Activated naive CD8-positive, alpha-beta T cell treated with anti-CD3 and anti-CD28 coated beads, Interleukin-2, amount 10 ng/mL, durations not matched to agents 7 days and 5 days (primary cell): ENCODE measurements at regions not wholly inside any gene's neighbourhood (a gene's known extent, or its start where the extent isn't known, plus 50 kb on each side); places are given as distances from the start of the nearest gene placed in this dataset.
A peak's percentile ranks its signal among the peaks of the same experiment; 100 is the strongest.
"Not testable (repeated sequence)": the region's sequence is repeated elsewhere in the genome, so short reads cannot be mapped to it uniquely, and the experiment has no call there.

Experiments used
- ATAC-seq: fragments of 150-1000 bp; cut with Tn5 transposase; one replicate; pipeline ENCODE4 v1.10.0; 2021; ENCODE audit warnings: low read depth, moderate library complexity
- POLR2A ChIA-PET: fragments of 350-600 bp; sonication (Branson Sonifier 250); formaldehyde crosslinking; loops from one replicate; lab custom pipeline; 2021; ENCODE audit warnings: antibody characterized with exemption; lab: Charles Lee
- DNase-seq: peaks from one replicate; pipeline ENCODE4 v3.0.0; 2021
- H3K27ac Mint-ChIP-seq: one replicate; pipeline ENCODE4 v1.8.0; 2022; ENCODE audit warnings: mild to moderate bottlenecking, mixed read lengths
- H3K27me3 Mint-ChIP-seq: one replicate; pipeline ENCODE4 v1.8.0; 2022; ENCODE audit warnings: mild to moderate bottlenecking, moderate library complexity, mixed read lengths
- H3K36me3 Mint-ChIP-seq: one replicate; pipeline ENCODE4 v1.8.0; 2021; ENCODE audit warnings: mild to moderate bottlenecking, mixed read lengths
- H3K4me1 Mint-ChIP-seq: one replicate; pipeline ENCODE4 v1.8.0; 2021; ENCODE audit warnings: mixed read lengths
- H3K4me3 Mint-ChIP-seq: one replicate; pipeline ENCODE4 v1.8.0; 2022; ENCODE audit warnings: mild to moderate bottlenecking, moderate library complexity, mixed read lengths
- H3K9me3 Mint-ChIP-seq: one replicate; pipeline ENCODE4 v1.8.0; 2021; ENCODE audit warnings: mixed read lengths

DNA sequence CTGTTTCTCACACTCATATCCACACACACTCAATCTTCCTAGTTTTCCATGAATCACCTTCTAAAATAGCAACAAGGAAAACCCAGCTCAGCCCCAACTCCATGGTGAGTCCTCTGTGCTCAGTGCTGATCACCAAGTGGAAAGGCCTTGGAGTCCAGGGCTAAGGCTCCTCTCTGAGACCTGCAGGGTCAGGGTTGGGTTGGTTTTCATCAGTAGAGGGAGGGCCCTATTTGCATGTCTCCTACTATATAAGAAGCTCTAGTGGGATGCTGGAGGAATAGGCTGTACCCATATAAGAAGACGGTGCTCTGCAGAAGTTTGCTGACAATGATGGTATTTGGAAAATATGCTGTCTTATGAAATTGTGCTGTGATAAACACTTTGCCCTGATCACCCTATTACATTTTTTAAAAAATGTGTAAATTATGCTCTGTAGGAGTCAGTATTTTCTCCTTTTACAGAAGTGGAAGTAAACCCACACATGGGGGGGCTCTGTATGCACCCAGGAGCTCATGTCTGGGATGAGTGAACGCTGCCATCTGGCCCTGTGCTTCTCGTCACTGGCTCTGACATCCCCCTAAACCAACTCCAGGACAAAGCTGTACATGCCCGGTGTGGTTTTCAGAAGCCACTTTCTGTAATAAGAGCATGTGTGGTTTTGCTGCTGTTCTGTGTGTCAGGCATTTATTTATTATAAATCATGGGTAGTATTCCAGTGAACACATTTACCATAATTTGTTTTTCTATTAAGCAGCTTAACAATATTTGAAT lies 536.3 kb downstream of the TMEM121 start:
- H3K4me1 Mint-ChIP-seq = peaks cover 12% of the 10 kb centered on the region
- H3K27ac Mint-ChIP-seq = no peak overlapping the region
- DNase-seq = no peak
- H3K4me3 Mint-ChIP-seq = no peak overlapping the region
- peaks cover 63% of the 10 kb centered on the region for H3K27me3 Mint-ChIP-seq
- H3K36me3 Mint-ChIP-seq = no peaks in the 10 kb centered on the region
- no peak for ATAC-seq
- no peaks in the 10 kb centered on the region for H3K9me3 Mint-ChIP-seq
- POLR2A ChIA-PET = no interaction called here

DNA sequence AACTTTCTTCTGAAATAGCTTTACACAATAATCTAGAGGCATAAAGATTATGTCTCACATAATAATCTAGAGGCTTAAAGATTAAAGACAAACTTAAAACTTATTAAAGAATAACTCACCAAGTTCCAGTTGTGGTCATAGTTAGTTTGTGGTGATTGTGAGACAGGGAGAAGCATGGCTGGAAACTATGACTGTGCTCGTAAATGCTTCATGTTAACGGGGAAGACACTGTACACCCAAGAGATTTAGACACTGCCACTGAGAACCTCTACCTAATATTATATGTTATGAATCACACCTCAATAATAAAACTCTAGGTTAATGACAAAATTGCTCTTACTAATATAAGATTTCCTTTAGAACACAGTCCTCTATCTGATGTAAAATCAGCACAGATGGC lies 541.6 kb downstream of the TMEM121 start:
- H3K36me3 Mint-ChIP-seq = no peaks in the 10 kb centered on the region
- POLR2A ChIA-PET = no interaction called here
- ATAC-seq (no peak), DNase-seq (no peak)
- H3K9me3 Mint-ChIP-seq = no peaks in the 10 kb centered on the region
- H3K27me3 Mint-ChIP-seq = peaks cover 62% of the 10 kb centered on the region
- H3K4me3 Mint-ChIP-seq = no peak overlapping the region
- peaks cover 3% of the 10 kb centered on the region for H3K4me1 Mint-ChIP-seq
- H3K27ac Mint-ChIP-seq = no peak overlapping the region

DNA sequence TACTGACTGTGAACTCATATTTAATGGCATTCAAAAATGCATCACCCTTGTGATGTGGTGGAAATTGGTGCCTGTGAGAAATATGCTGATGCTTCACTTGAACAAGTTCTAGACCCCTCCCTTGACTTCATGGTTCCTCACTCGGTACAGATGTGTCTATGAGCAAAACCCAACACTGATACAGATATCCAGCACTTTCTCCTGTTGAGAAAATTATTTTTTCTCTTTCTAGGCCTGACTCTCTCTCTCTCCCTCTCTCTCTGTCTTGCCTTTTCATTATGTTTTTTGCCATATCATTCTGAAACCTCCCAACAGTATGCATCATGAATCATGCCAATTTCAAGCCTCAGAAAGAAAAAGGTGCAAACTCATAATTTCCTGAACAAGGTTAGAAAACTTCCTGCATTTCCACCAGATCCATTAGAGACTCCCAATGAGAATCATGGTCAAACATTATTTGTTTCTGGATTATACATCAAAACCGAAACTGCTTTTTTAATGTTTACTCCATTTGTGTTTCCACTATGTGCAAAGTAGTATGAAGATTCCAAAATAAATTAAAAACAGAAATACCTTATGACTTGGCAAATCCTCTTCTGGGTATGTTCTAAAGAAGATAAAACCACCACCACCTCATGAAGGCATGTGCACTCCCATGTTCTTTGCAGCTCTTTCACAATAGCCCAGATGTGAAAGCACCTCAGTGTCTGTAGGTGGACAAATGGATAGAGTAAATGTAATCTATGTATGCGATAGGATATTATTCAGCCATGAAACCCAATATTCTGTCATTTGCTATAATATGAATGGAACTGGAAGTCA lies 543.6 kb downstream of the TMEM121 start:
- POLR2A ChIA-PET = no interaction called here
- Mint-ChIP-seq H3K4me1 (peaks cover 3% of the 10 kb centered on the region), H3K27ac (no peak overlapping the region), H3K36me3 (no peaks in the 10 kb centered on the region), H3K27me3 (peaks cover 53% of the 10 kb centered on the region), H3K4me3 (no peak overlapping the region), H3K9me3 (peaks cover under 1% of the 10 kb centered on the region)
- no peak for DNase-seq
- ATAC-seq = no peak

DNA sequence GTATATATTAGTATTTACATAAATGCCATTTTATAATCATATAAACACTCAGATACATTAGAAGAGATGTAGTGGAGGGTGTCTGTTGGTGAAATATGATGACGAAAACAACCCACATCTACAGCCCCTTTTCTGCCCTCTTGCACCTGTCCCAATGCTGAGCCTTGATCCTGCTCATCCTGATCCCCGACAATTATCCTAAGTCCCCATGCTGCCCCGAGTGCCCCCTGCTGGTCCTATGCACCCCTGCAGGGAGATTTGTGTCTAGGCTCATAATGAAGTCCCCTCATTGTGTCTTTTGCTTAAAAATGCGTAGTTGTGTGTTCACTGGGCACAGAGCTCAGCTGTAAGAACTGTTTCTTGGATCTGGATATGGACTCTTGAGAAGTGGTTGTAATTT lies 554.5 kb downstream of the TMEM121 start:
- POLR2A ChIA-PET = no interaction called here
- Mint-ChIP-seq H3K9me3 (peaks cover 4% of the 10 kb centered on the region), H3K36me3 (peaks cover 2% of the 10 kb centered on the region), H3K27me3 (peaks cover 67% of the 10 kb centered on the region), H3K27ac (no peak overlapping the region), H3K4me3 (no peak overlapping the region), H3K4me1 (peaks cover under 1% of the 10 kb centered on the region)
- DNase-seq = no peak
- no peak for ATAC-seq

DNA sequence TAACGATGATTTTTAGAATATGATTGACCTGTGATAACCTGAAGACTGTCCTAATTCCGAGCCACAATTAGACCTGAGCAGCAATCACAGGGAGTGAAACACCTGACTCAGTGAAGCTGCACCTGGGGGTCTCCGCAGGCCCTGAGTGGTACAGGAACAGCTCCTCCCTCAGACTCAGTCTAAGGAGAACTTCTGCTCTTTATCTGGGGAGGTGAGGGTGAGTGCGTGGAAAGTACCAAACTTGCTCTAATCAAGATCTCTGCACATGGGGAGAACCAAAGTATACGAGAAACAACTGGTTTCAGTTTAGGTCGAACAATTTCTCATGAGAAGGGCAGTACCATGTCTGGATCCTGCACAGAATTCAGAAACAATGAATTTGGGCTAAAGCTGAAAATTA lies 555.3 kb downstream of the TMEM121 start:
- H3K9me3 Mint-ChIP-seq, H3K36me3 Mint-ChIP-seq, ATAC-seq, H3K27ac Mint-ChIP-seq, DNase-seq, H3K4me1 Mint-ChIP-seq, POLR2A ChIA-PET, H3K4me3 Mint-ChIP-seq: not testable (repeated sequence)
- H3K27me3 Mint-ChIP-seq = peaks cover 63% of the 10 kb centered on the region

DNA sequence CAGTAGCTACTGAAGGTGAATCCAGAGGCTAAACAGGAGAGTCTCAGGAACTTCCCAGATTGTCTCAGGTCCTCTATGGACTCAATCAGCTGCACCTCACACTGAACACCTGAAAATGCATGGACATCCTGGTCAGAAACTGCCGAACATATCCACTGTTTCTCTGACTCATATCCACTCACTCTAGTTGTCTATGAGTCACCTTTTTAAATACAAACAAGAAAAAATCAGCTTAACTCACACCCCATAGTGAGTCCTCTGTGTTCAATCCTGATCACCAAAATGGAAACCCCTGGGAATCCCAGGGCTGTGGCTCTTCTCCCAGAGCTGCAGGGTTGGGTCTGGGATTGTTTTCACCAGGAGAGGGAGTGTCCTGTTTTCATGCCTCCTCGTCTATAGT lies 556.7 kb downstream of the TMEM121 start:
- H3K27ac Mint-ChIP-seq = no peak overlapping the region
- POLR2A ChIA-PET = no interaction called here
- no peaks in the 10 kb centered on the region for H3K36me3 Mint-ChIP-seq
- peaks cover 20% of the 10 kb centered on the region for H3K4me1 Mint-ChIP-seq
- H3K4me3 Mint-ChIP-seq = no peak overlapping the region
- H3K9me3 Mint-ChIP-seq = no peaks in the 10 kb centered on the region
- ATAC-seq = no peak
- no peak for DNase-seq
- H3K27me3 Mint-ChIP-seq = peaks cover 56% of the 10 kb centered on the region

DNA sequence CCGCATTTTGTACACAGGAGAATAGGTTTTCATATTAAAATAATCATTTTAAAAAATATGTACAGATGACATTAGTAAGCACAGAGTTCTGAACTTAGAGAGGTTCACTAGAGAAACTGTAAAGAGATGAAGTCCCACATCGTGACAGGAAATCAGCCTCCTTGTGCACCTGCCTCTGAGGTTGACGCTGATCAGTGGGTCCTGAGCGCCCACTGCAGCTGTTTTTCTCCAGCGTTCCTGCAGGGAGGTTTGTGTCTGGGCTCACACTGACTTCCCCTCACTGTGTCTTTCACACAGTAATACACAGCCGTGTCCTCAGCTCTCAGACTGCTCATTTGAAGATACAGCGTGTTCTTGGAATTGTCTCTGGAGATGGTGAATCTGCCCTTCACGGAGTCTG lies 561.5 kb downstream of the TMEM121 start:
- H3K27ac Mint-ChIP-seq = peak overlapping the region; percentile 47
- DNase-seq = no peak
- POLR2A ChIA-PET = no interaction called here
- H3K9me3 Mint-ChIP-seq = no peaks in the 10 kb centered on the region
- no peaks in the 10 kb centered on the region for H3K36me3 Mint-ChIP-seq
- ATAC-seq = peak; percentile 66
- H3K4me1 Mint-ChIP-seq = peaks cover 28% of the 10 kb centered on the region
- H3K27me3 Mint-ChIP-seq = peaks cover 35% of the 10 kb centered on the region
- H3K4me3 Mint-ChIP-seq = no peak overlapping the region

DNA sequence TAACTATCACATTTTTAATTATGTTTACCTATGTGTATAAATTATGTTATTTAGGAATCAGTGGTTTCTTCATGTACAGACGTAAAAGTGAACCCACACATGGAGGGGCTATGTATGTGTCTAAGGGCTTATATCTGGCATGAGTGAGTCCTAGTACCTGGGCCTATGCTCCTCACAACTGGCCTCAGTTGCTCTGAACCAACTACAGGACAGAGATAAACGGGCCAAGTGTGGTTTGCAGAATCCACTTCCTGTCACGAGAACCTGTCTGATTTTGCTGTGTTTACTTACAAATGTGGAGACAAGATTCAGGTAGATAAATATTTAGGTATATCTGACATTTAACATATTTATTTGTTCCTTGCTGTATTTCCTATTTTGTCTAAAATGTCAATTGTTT lies 562.5 kb downstream of the TMEM121 start:
- H3K4me3 Mint-ChIP-seq, H3K9me3 Mint-ChIP-seq, H3K27ac Mint-ChIP-seq, POLR2A ChIA-PET, DNase-seq, ATAC-seq, H3K36me3 Mint-ChIP-seq: not testable (repeated sequence)
- Mint-ChIP-seq H3K27me3 (peaks cover 29% of the 10 kb centered on the region), H3K4me1 (peaks cover 28% of the 10 kb centered on the region)

DNA sequence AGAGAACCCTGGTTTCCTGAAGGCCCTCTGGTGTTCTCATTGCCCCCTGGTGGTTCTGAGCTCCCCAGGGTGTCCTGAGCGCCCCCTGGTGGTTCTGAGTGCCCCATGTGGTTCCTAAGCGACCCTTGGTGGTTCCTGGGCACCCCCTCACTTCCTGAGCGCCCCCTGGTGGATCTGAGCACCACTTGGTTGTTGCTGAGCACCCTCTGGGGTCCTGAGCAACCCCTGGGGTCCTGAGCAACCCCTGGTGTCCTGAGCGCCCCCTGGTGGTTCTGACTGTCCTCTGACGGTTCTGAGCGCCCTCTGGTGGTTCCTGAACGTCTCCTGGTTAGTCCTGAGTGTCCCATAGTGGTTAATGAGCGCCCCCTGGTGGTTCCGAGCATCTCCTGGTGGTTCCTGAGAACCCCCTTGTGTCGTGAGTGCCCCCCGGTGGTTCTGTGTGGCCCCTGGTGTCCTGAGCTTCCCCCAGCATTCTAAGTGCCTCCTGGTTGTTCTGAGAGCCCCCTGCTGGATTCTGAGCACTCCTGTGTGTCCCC lies 568.3 kb downstream of the TMEM121 start:
- POLR2A ChIA-PET = no interaction called here
- Mint-ChIP-seq H3K4me1 (no peaks in the 10 kb centered on the region), H3K27me3 (peaks cover 43% of the 10 kb centered on the region), H3K9me3 (no peaks in the 10 kb centered on the region), H3K36me3 (no peaks in the 10 kb centered on the region), H3K4me3 (no peak overlapping the region), H3K27ac (no peak overlapping the region)
- DNase-seq = peak; percentile 79
- ATAC-seq = peak; percentile 81

DNA sequence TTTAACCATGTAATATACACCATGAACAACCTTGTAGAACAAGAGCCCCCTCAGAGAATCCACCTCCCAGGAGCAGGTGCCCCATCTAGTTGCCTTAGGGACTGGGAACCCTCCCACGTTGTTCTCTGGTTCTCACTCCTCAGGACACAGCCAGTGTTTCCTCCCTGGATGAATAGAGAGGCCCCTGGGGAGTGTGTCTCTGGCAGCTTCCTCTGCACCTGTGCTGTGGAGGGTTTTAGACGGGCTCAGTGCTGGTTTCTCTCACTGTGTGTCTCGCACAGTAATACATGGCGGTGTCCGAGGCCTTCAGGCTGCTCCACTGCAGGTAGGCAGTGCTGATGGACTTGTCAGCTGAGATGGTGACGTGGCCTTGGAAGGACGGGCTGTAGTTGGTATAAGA lies 581.3 kb downstream of the TMEM121 start:
- Mint-ChIP-seq H3K9me3 (no peaks in the 10 kb centered on the region), H3K27me3 (peaks cover 66% of the 10 kb centered on the region), H3K36me3 (no peaks in the 10 kb centered on the region), H3K27ac (no peak overlapping the region), H3K4me3 (no peak overlapping the region), H3K4me1 (no peaks in the 10 kb centered on the region)
- ATAC-seq (no peak), DNase-seq (no peak)
- POLR2A ChIA-PET = no interaction called here

DNA sequence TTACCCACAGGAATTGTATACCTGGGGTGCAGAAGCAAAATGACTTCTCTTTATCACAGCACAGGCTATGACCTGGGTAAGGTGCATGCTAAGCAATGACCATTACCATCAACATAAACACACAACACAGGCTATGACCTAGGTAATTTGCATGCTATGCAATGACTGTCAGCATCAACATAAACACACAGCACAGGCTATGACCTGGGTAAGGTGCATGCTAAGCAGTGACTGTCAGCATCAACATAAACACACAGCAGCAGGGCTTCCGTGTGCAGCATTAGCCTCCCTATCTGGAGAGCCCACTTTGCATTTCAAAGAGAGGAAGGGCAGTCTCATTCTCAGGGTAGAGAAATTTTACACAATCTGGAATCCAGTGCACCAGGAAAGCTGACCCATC lies 583.0 kb downstream of the TMEM121 start:
- no peak for ATAC-seq
- no peaks in the 10 kb centered on the region for H3K9me3 Mint-ChIP-seq
- POLR2A ChIA-PET = no interaction called here
- no peaks in the 10 kb centered on the region for H3K4me1 Mint-ChIP-seq
- H3K36me3 Mint-ChIP-seq = no peaks in the 10 kb centered on the region
- H3K4me3 Mint-ChIP-seq = no peak overlapping the region
- no peak for DNase-seq
- H3K27me3 Mint-ChIP-seq = peaks cover 52% of the 10 kb centered on the region
- H3K27ac Mint-ChIP-seq = no peak overlapping the region

DNA sequence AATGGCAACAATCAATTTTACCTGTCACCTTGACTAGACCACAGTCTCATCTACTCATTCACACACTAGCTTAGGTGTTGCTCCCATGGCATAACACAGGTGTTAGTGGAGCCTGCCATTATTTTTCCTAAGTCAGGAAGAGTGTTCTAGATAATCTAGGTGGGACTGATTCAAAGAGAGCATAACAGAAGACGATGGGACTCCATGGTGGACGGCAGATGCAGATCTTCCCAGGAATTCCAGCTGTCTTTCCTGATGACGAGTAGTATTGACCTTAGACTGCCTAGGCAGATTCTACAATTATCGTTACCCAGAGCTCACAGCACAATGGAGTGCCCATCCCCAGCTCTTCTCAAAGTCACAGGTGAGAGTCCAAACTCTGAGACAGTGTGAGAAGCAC lies 589.0 kb downstream of the TMEM121 start:
- Mint-ChIP-seq H3K27me3 (peaks cover 39% of the 10 kb centered on the region), H3K27ac (no peak overlapping the region), H3K4me3 (no peak overlapping the region), H3K36me3 (no peaks in the 10 kb centered on the region), H3K9me3 (no peaks in the 10 kb centered on the region), H3K4me1 (peaks cover 7% of the 10 kb centered on the region)
- POLR2A ChIA-PET = no interaction called here
- no peak for DNase-seq
- ATAC-seq = no peak

DNA sequence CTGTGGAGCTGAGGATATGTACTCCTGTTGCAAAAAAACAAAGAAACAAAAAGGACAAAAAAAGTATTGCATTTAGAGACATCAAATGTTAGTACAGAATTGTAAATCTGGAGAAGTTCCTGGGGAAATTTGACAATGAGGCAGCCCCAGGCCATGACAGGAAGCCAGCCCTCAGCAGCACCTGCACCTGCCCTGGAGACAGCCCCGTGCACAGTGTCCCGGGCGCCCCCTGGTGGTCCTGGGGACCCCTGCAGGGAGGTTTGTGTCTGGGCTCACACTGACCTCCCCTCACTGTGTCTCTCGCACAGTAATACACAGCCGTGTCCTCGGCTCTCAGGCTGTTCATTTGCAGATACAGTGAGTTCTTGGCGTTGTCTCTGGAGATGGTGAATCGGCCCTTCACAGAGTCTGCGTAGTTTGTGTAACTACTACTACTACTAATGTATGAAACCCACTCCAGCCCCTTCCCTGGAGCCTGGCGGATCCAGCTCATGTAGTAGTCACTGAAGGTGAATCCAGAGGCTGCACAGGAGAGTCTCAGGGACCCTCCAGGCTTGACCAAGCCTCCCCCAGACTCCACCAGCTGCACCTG lies 590.1 kb downstream of the TMEM121 start:
- DNase-seq, H3K27ac Mint-ChIP-seq, POLR2A ChIA-PET, H3K36me3 Mint-ChIP-seq, H3K9me3 Mint-ChIP-seq, H3K4me1 Mint-ChIP-seq, H3K4me3 Mint-ChIP-seq: not testable (repeated sequence)
- peaks cover 46% of the 10 kb centered on the region for H3K27me3 Mint-ChIP-seq
- ATAC-seq = peak; percentile 77
